Thymus (tissue), 11 donors: ENCODE measurements at regions not wholly inside any gene's neighbourhood (a gene's known extent, or its start where the extent isn't known, plus 50 kb on each side); places are given as distances from the start of the nearest gene placed in this dataset.

Experiments used
- DNase-seq, 9 donors: peaks; one replicate each; pipeline ENCODE4 v3.0.0-alpha.2; 2013; ENCODE audit warnings: low spot score in 9 of 9, low read depth in 6 of 9, missing footprints in 1 of 9
- H3K27ac ChIP-seq, 2 donors: one replicate each; pipeline ENCODE4 v1.5.1; 2013; ENCODE audit warnings: control low read depth in 1 of 2, low read depth in 1 of 2, low read length in 1 of 2, mild to moderate bottlenecking in 1 of 2, moderate library complexity in 1 of 2
- H3K27me3 ChIP-seq, 2 donors: one replicate each; pipeline ENCODE4 v1.5.1; 2013; ENCODE audit warnings: low read length in 1 of 2; ENCODE audit not compliant: control insufficient read depth in 2 of 2, insufficient read depth in 1 of 2
- H3K36me3 ChIP-seq, 2 donors: one replicate each; pipeline ENCODE4 v1.5.1; 2013; ENCODE audit warnings: low read length in 1 of 2, mild to moderate bottlenecking in 1 of 2, moderate library complexity in 1 of 2; ENCODE audit not compliant: control insufficient read depth in 2 of 2, insufficient read depth in 2 of 2
- H3K4me1 ChIP-seq, 2 donors: one replicate each; pipeline ENCODE4 v1.5.1; 2013; ENCODE audit warnings: low read length in 2 of 2; ENCODE audit not compliant: control insufficient read depth in 2 of 2, insufficient read depth in 2 of 2
- H3K4me3 ChIP-seq, 2 donors: one replicate each; pipeline ENCODE4 v1.5.1; 2013; ENCODE audit warnings: low read length in 2 of 2, control low read depth in 1 of 2, mild to moderate bottlenecking in 1 of 2
- H3K9me3 ChIP-seq, 2 donors: one replicate each; pipeline ENCODE4 v1.5.1; 2013; ENCODE audit warnings: low read length in 1 of 2, mild to moderate bottlenecking in 1 of 2; ENCODE audit not compliant: control insufficient read depth in 2 of 2, insufficient read depth in 1 of 2
- WGBS: extraction: QIAGEN DNeasy Blood & Tissue Kit; methylation state at CpG from one replicate; pipeline ENCODE4 v1.1.7; 2013; 5-methylcytosine and 5-hydroxymethylcytosine counted together
- donor health status: healthy.

DNA sequence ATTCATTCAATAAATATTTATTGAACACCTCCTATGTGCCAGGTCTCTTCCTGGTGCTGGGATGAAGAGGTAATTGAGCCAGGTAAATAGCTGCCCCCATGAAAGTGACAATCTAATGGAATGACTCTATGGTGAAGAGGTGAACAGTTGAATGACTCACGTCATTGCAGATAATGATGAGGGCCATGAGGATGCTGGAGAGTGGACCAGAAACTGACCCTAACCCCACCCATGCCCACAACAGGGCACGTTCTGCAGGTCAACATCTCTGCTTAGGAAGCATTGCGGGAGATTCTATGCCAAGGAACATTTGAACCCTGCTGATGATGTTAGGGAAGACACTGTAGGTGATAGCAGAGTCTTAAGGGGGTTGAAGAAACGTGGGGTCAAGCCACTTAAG, 788.9 kb upstream of the TBX3 start:
- no peaks in the 10 kb centered on the region for H3K4me1 ChIP-seq
- 90% methylated on average over 4 of the region's 4 CpGs for WGBS
- H3K4me3 ChIP-seq: no peak overlapping the region
- no peaks in the 10 kb centered on the region for H3K9me3 ChIP-seq
- no peaks in the 10 kb centered on the region for H3K27me3 ChIP-seq
- no peak overlapping the region for H3K27ac ChIP-seq
- H3K36me3 ChIP-seq: no peaks in the 10 kb centered on the region
- no peak for DNase-seq

DNA sequence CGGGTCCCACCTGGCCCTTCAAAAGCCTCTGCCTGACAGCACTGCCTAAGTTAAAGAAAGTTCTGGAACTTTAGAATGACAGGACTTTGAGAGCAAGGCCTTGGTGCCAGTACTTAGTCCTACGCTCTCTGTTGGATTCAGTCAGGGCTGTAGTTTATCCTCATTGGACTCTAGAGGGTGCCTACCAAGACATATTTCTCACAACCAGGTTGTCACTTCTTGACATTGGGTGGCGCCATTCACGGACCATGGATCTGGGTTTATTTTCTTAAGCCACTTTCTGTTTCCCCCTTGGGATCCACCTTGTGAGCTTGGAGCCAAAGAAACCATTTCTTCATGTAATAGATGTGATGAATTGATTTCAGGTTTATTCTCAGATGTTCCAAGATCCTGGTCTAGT, 787.0 kb upstream of the TBX3 start:
- Histone ChIP-seq H3K9me3 (no peaks in the 10 kb centered on the region), H3K4me3 (no peak overlapping the region), H3K4me1 (no peaks in the 10 kb centered on the region), H3K36me3 (no peaks in the 10 kb centered on the region), H3K27ac (no peak overlapping the region), H3K27me3 (no peaks in the 10 kb centered on the region)
- DNase-seq: no peak
- 89% methylated on average over 4 of the region's 4 CpGs for WGBS

DNA sequence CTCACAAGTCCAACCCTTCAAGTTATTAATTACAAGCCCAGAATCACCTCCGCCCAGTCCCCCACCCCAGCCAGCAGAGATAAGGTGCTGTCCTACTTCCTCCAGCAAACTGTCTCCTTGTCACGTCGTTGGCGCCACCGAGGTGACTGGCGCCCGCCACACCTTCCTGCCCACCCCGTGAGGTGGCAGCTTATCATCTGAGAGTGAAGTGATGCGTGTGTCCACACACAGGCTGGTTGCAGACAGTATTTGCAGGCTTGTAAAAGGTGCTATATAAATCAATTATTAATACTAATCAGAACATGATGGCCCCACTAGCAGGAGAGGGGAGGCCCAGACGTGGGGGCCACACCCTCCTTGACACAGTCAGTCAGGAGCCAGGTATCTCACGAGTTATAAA, 786.6 kb upstream of the TBX3 start:
- Histone ChIP-seq H3K27ac (no peak overlapping the region), H3K27me3 (no peaks in the 10 kb centered on the region), H3K4me1 (no peaks in the 10 kb centered on the region), H3K4me3 (no peak overlapping the region), H3K36me3 (no peaks in the 10 kb centered on the region), H3K9me3 (no peaks in the 10 kb centered on the region)
- DNase-seq: no peak
- WGBS: 86% methylated on average over 11 of the region's 11 CpGs

DNA sequence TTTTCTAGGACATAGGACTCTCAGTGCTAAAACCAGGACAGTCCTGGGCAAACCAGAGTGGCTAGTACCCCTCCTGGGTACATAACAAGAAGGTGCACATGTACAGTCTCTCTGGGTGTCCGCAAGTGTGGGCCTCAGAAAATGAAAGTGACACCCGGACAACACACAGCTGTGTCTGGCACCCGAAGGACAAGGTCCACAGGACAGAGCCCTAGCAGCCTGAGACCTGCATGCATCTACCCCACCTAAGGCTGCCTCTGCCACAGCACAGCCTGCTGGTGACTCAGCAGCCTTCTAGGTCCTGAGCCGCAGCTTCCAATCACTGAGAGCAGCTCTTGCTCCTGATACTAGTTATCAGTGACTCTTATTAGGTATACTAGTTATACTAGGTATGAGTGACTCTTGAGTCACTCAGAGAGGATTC, 784.1 kb upstream of the TBX3 start:
- H3K27ac ChIP-seq: no peak overlapping the region
- H3K9me3 ChIP-seq: no peaks in the 10 kb centered on the region
- no peaks in the 10 kb centered on the region for H3K4me1 ChIP-seq
- 93% methylated on average over 4 of the region's 4 CpGs for WGBS
- peaks cover 0 to 2% of the 10 kb centered on the region in 2 donors for H3K27me3 ChIP-seq
- no peak overlapping the region for H3K4me3 ChIP-seq
- H3K36me3 ChIP-seq: no peaks in the 10 kb centered on the region
- DNase-seq: no peak

DNA sequence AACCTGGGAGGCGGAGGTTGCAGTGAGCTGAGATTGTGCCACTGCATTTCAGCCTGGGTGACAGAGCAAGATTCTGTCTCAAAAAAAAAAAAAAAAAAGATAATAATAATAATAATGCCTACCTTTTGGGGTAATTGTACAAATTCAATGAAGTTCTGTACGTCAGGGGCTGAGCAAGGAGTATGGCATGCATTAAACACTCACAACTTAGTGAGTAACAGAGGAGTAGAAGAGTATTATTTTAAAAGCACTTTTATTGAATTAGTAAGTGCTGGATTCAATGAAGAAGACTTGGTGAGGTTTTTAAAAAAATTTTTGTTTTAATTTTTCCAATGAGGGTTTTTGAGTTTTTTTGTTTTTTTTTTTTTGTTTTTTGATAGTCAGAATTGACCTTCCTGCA, 783.6 kb upstream of the TBX3 start:
- peaks cover 0 to 2% of the 10 kb centered on the region in 2 donors for H3K27me3 ChIP-seq
- no peaks in the 10 kb centered on the region for H3K9me3 ChIP-seq
- no peak overlapping the region for H3K27ac ChIP-seq
- no peaks in the 10 kb centered on the region for H3K36me3 ChIP-seq
- H3K4me3 ChIP-seq: no peak overlapping the region
- DNase-seq: no peak
- WGBS: 94% methylated on average over 2 of the region's 2 CpGs
- no peaks in the 10 kb centered on the region for H3K4me1 ChIP-seq

DNA sequence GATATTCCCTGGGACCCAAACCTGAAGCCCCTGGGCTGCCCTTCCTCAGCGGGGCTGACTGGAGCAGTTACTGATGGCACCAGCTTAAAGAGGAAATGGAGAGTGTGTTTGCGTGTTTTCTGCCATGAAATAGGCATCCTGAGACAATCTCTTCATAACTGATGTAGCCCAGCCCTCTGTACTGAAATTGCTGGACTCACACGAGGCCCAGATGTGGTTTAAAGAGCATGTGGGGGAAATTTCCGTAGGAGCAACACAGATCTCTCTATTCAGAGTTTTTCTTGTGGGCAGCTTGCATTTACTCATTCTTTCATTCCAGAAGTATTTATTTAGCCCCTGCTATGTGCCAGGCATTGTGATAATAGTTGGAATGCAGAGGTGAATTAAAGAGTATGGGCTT, 782.1 kb upstream of the TBX3 start:
- 82% methylated on average over 4 of the region's 4 CpGs for WGBS
- DNase-seq: no peak
- Histone ChIP-seq H3K27ac (no peak overlapping the region), H3K4me1 (no peaks in the 10 kb centered on the region), H3K9me3 (no peaks in the 10 kb centered on the region), H3K27me3 (peaks cover 0 to 2% of the 10 kb centered on the region in 2 donors), H3K36me3 (no peaks in the 10 kb centered on the region), H3K4me3 (no peak overlapping the region)

DNA sequence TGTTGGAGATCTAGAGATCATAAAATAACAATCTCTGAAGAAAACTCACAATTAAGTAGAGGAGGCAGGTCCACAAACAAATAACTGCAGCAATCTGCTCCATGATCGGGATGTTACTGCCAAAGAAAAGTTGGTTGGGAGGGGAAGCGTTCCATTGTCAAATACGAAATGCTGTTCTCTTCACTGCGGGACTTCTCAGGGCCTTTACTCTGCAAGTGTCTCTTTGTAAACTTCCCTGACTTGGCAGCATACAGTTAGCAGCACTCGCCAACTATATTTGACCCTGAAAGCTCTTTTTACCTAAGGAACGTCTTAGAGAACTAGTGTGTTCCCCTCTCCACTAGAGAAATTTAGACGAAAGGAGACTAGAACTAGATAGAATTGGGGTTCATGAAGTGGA, 780.7 kb upstream of the TBX3 start:
- 92% methylated on average over 7 of the region's 7 CpGs for WGBS
- no peaks in the 10 kb centered on the region for H3K36me3 ChIP-seq
- no peak overlapping the region for H3K4me3 ChIP-seq
- peaks cover 0 to 2% of the 10 kb centered on the region in 2 donors for H3K27me3 ChIP-seq
- H3K9me3 ChIP-seq: no peaks in the 10 kb centered on the region
- no peaks in the 10 kb centered on the region for H3K4me1 ChIP-seq
- DNase-seq: no peak
- no peak overlapping the region for H3K27ac ChIP-seq

DNA sequence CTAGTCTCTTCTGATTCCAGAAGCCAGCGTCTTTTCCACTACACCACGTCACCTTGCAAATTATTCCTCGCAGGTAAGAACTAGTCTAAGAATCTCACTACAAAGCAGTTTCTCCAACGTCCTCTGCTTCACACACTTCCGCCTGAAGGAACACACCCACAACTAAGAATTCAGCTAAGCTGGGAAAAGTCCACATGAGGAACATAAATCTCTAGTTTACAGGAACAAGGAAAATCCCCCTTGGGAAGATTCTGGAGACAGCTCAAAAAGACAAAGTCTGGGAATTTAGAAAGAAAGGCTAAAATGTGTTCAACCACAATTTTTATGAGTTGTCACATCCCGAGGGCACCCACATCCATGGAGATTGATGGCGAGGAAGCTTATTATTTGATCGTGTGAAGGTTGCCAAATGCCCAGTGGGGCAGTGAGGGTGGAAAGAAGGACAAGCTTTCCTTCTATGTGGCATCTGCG, 780.2 kb upstream of the TBX3 start:
- no peak overlapping the region for H3K27ac ChIP-seq
- 80% methylated on average over 9 of the region's 9 CpGs for WGBS
- DNase-seq: no peak
- no peaks in the 10 kb centered on the region for H3K9me3 ChIP-seq
- no peak overlapping the region for H3K4me3 ChIP-seq
- no peaks in the 10 kb centered on the region for H3K4me1 ChIP-seq
- no peaks in the 10 kb centered on the region for H3K36me3 ChIP-seq
- peaks cover 0 to 2% of the 10 kb centered on the region in 2 donors for H3K27me3 ChIP-seq

DNA sequence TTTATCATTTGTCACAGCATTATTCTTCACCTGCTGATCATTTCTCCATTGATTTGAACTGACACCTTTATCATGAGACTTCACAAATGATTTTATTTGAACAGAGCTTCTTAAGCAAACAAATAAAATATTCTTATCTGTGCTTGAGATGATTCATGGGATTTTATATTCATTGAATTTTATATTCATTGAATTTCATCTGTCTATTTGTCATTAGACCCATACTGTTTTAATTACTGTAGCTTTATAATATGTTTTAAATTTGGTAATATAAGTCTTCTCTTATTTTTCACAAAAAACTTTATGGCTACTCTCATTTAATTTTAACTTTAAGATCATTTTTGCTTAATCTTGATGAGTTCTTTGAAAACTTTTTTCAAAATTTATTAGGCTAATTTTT, 777.4 kb upstream of the TBX3 start:
- Histone ChIP-seq H3K36me3 (no peaks in the 10 kb centered on the region), H3K9me3 (no peaks in the 10 kb centered on the region), H3K4me1 (no peaks in the 10 kb centered on the region), H3K4me3 (no peak overlapping the region), H3K27me3 (peaks cover 0 to 2% of the 10 kb centered on the region in 2 donors), H3K27ac (no peak overlapping the region)
- DNase-seq: no peak

DNA sequence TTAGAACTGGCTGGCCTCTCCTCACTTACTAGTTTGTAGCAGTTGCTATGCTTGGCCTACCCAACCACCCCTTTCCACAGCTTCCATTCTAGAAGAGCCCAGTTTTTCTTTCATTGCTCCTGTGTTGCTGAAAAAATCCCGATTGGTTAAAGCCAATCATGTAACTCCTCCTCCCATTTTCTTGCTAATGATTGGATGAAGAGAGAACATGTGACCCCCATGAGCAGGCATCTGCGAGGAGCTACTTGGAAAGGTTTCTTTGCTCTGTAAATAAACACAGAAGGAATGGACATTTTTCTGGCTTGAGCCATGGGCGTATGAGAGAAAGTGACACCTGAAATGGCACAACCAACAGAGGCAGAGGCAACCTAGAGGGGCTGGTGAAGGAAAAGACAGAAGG, 773.8 kb upstream of the TBX3 start:
- peaks cover 5% of the 10 kb centered on the region in 2 donors for H3K27me3 ChIP-seq
- H3K36me3 ChIP-seq: no peaks in the 10 kb centered on the region
- no peak for DNase-seq
- no peak overlapping the region for H3K27ac ChIP-seq
- H3K4me3 ChIP-seq: no peak overlapping the region
- H3K4me1 ChIP-seq: no peaks in the 10 kb centered on the region
- WGBS: 93% methylated on average over 3 of the region's 3 CpGs
- no peaks in the 10 kb centered on the region for H3K9me3 ChIP-seq
